ENCODE measurements at regions not wholly inside any gene's neighbourhood (a gene's known extent, or its start where the extent isn't known, plus 50 kb on each side); places are given as distances from the start of the nearest gene placed in this dataset.

GRCh38 chr6:168943231-168943905 lies 310.3 kb downstream of the THBS2 start:
- peak in 1 of 2 donors; percentile 68 for DNase-seq (ENCODE audit: low spot score in 2 of 2)
- TF ChIP-seq POLR2A (IDR thresholded peaks at IDR 0.05): no peak
- TF ChIP-seq, protein P1, sequence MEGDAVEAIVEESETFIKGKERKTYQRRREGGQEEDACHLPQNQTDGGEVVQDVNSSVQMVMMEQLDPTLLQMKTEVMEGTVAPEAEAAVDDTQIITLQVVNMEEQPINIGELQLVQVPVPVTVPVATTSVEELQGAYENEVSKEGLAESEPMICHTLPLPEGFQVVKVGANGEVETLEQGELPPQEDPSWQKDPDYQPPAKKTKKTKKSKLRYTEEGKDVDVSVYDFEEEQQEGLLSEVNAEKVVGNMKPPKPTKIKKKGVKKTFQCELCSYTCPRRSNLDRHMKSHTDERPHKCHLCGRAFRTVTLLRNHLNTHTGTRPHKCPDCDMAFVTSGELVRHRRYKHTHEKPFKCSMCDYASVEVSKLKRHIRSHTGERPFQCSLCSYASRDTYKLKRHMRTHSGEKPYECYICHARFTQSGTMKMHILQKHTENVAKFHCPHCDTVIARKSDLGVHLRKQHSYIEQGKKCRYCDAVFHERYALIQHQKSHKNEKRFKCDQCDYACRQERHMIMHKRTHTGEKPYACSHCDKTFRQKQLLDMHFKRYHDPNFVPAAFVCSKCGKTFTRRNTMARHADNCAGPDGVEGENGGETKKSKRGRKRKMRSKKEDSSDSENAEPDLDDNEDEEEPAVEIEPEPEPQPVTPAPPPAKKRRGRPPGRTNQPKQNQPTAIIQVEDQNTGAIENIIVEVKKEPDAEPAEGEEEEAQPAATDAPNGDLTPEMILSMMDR (IDR thresholded peaks at IDR 0.05): no peak
- H3K4me3 ChIP-seq (ENCODE audit: low read depth, poor library complexity, severe bottlenecking): no peak overlapping the region
- intact Hi-C loops (cut with DNase I; ENCODE audit: low total_unique reads): no loop called here
- WGBS, 2 donors: 80 to 82% methylated on average over 13 of the region's 13 CpGs

GRCh38 chr6:168942646-168943045 lies 311.0 kb downstream of the THBS2 start:
- TF ChIP-seq POLR2A (IDR thresholded peaks at IDR 0.05): no peak
- intact Hi-C loops (cut with DNase I; ENCODE audit: low total_unique reads): no loop called here
- 85 to 90% methylated on average over 12 to 13 of the region's 13 CpGs for WGBS, 2 donors
- peak in 1 of 2 donors; percentile 65 for DNase-seq (ENCODE audit: low spot score in 2 of 2)
- no peak overlapping the region for H3K4me3 ChIP-seq (ENCODE audit: low read depth, poor library complexity, severe bottlenecking)

GRCh38 chr6:168941036-168941435 lies 312.6 kb downstream of the THBS2 start:
- 62 to 67% methylated on average over 2 of the region's 2 CpGs for WGBS, 2 donors
- TF ChIP-seq, protein P1 (IDR thresholded peaks at IDR 0.05): no peak
- no peak for TF ChIP-seq POLR2A (IDR thresholded peaks at IDR 0.05)
- DNase-seq (ENCODE audit: low spot score in 2 of 2): peak in 1 of 2 donors; percentile 1
- no peak overlapping the region for H3K4me3 ChIP-seq (ENCODE audit: low read depth, poor library complexity, severe bottlenecking)
- intact Hi-C loops (cut with DNase I; ENCODE audit: low total_unique reads): no loop called here

DNA sequence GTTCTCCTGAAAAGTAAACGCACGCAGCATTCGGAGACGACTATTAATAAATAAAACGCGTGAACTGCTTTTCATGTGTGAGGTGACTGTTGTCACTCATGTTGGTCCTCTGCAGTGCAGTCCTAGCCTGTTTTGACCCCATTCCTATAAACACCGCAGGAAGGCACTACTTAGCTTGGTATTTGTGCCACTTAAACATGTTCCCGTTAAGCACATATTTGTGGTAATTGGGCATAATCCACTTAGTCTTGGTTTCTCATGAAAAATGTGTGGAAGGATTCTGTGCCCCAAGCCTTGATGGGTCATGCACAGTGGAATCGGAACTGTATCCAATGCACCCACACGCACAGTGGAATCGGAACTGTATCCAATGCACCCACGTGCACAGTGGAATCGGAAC lies 313.9 kb downstream of the THBS2 start:
- peak in 1 of 2 donors; percentile 29 for DNase-seq (ENCODE audit: low spot score in 2 of 2)
- no peak overlapping the region for H3K4me3 ChIP-seq (ENCODE audit: low read depth, poor library complexity, severe bottlenecking)
- intact Hi-C loops (cut with DNase I; ENCODE audit: low total_unique reads): no loop called here
- TF ChIP-seq POLR2A (IDR thresholded peaks at IDR 0.05): no peak
- TF ChIP-seq, protein P1 (IDR thresholded peaks at IDR 0.05): no peak
- WGBS, 2 donors: 78 to 85% methylated on average over 13 of the region's 13 CpGs

DNA sequence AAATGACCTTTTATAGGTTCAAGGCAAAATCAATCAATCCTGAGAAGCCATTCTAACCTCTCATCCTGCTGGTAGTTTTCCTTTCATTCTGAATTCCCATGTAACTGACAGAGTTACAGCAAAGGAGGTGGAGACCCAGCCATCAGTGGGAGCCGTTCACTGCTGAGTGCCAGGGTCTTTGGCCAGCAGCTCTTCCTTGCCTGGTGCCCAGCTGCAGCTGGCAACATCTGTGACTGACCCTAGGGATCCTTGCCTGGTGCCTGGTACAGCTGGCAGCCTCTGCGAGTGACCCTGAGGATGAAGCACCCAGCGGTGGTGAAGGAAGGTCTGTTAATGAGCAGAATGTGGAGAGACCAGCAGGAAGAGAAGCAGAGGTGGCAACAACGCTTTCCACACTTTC lies 314.6 kb downstream of the THBS2 start:
- DNase-seq (ENCODE audit: low spot score in 2 of 2): peak in 1 of 2 donors; percentile 50
- no peak overlapping the region for H3K4me3 ChIP-seq (ENCODE audit: low read depth, poor library complexity, severe bottlenecking)
- TF ChIP-seq POLR2A (IDR thresholded peaks at IDR 0.05): no peak
- TF ChIP-seq, protein P1 (IDR thresholded peaks at IDR 0.05): no peak
- intact Hi-C loops (cut with DNase I; ENCODE audit: low total_unique reads): no loop called here
- 74 to 85% methylated on average over 4 of the region's 4 CpGs for WGBS, 2 donors

DNA sequence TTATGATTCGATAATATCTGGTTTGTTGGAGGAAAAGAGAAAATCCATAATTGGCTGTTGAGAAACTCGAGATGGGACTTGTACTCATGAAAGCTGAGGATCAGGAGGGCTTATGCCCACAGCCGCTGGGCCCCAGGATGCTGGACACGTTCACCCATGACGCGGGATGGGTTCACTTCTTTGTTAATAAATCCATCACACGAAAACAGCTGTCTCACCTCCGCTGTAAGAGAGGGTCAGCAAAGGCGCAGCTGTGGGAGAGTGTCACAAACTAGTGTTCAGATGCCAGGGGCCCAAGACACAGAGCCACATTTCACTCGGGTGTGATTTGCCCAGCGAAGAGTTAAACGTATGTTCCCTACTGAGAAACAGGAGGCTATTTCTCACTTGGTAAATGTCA lies 315.1 kb downstream of the THBS2 start:
- intact Hi-C loops (cut with DNase I; ENCODE audit: low total_unique reads): no loop called here
- 78 to 84% methylated on average over 12 of the region's 12 CpGs for WGBS, 2 donors
- peak in 1 of 2 donors; percentile 21 for DNase-seq (ENCODE audit: low spot score in 2 of 2)
- H3K4me3 ChIP-seq (ENCODE audit: low read depth, poor library complexity, severe bottlenecking): no peak overlapping the region
- TF ChIP-seq, protein P1 (IDR thresholded peaks at IDR 0.05): no peak
